ENCODE measurements at regions not wholly inside any gene's neighbourhood (a gene's known extent, or its start where the extent isn't known, plus 50 kb on each side); places are given as distances from the start of the nearest gene placed in this dataset.

- Histone ChIP-seq H3K27ac (ENCODE audit: low read depth in 1 of 2, low read length in 2 of 2) (no peak overlapping the region), H3K9me3 (replicated peaks in 1 of 2; ENCODE audit: control insufficient read depth in 1 of 2, insufficient read depth in 1 of 2, low read length in 2 of 2) (no peaks in the 10 kb centered on the region), H3K36me3 (replicated peaks in 1 of 2; ENCODE audit: control insufficient read depth in 1 of 2, insufficient read depth in 2 of 2, low read length in 2 of 2) (no peaks in the 10 kb centered on the region), H3K4me2 (replicated peaks; ENCODE audit: extremely low read depth, low read length, poor library complexity, severe bottlenecking) (no peak overlapping the region), H4K20me1 (ENCODE audit: insufficient read depth, low read length) (no peaks in the 10 kb centered on the region), H3K9ac (ENCODE audit: insufficient read depth, low read length, poor library complexity, severe bottlenecking) (no peak overlapping the region), H2AFZ (ENCODE audit: insufficient read depth, low read depth, low read length, poor library complexity, severe bottlenecking) (no peak overlapping the region), H3K27me3 (ENCODE audit: control insufficient read depth in 2 of 2, insufficient read depth in 2 of 2, low read length in 2 of 2) (no peaks in the 10 kb centered on the region), H3K4me1 (ENCODE audit: control insufficient read depth in 1 of 2, insufficient read depth in 2 of 2, low read length in 2 of 2) (no peaks in the 10 kb centered on the region), H3K4me3 (replicated peaks in 1 of 3; ENCODE audit: low read depth in 2 of 3, low read length in 3 of 3) (no peak overlapping the region), H3K79me2 (ENCODE audit: insufficient read depth, low read length) (no peaks in the 10 kb centered on the region)
- H3K27me3 Mint-ChIP-seq (ENCODE audit: low read depth in 3 of 3) = no peaks in the 10 kb centered on the region
- no peak for DNase-seq
- no peaks in the 10 kb centered on the region for H3K9me3 Mint-ChIP-seq
- TF ChIP-seq CTCF (IDR thresholded peaks at IDR 0.05) = no peak
- 88% methylated on average over 1 of the region's 2 CpGs for WGBS (ENCODE audit: insufficient coverage)
- intact Hi-C loops (cut with micrococcal nuclease) = no loop called here
- no peak overlapping the region for H3K27ac Mint-ChIP-seq
- no peaks in the 10 kb centered on the region for H3K36me3 Mint-ChIP-seq
- H3K4me1 Mint-ChIP-seq = no peaks in the 10 kb centered on the region
- H3K4me3 Mint-ChIP-seq = no peak overlapping the region
Observed at GRCh38 chr2:193690572-193690971, 1495.8 kb upstream of the TMEFF2 start.

GRCh38 chr2:193687195-193687594, 1492.5 kb upstream of the TMEFF2 start:
- Histone ChIP-seq H2AFZ (ENCODE audit: insufficient read depth, low read depth, low read length, poor library complexity, severe bottlenecking) (no peak overlapping the region), H3K27ac (ENCODE audit: low read depth in 1 of 2, low read length in 2 of 2) (no peak overlapping the region), H3K4me1 (ENCODE audit: control insufficient read depth in 1 of 2, insufficient read depth in 2 of 2, low read length in 2 of 2) (no peaks in the 10 kb centered on the region), H3K27me3 (ENCODE audit: control insufficient read depth in 2 of 2, insufficient read depth in 2 of 2, low read length in 2 of 2) (no peaks in the 10 kb centered on the region), H3K36me3 (replicated peaks in 1 of 2; ENCODE audit: control insufficient read depth in 1 of 2, insufficient read depth in 2 of 2, low read length in 2 of 2) (no peaks in the 10 kb centered on the region), H3K9ac (ENCODE audit: insufficient read depth, low read length, poor library complexity, severe bottlenecking) (no peak overlapping the region), H3K9me3 (replicated peaks in 1 of 2; ENCODE audit: control insufficient read depth in 1 of 2, insufficient read depth in 1 of 2, low read length in 2 of 2) (no peaks in the 10 kb centered on the region), H4K20me1 (ENCODE audit: insufficient read depth, low read length) (no peaks in the 10 kb centered on the region), H3K4me2 (replicated peaks; ENCODE audit: extremely low read depth, low read length, poor library complexity, severe bottlenecking) (no peak overlapping the region), H3K4me3 (replicated peaks in 1 of 3; ENCODE audit: low read depth in 2 of 3, low read length in 3 of 3) (no peak overlapping the region), H3K79me2 (ENCODE audit: insufficient read depth, low read length) (no peaks in the 10 kb centered on the region)
- Mint-ChIP-seq H3K27ac (no peak overlapping the region), H3K36me3 (no peaks in the 10 kb centered on the region), H3K27me3 (ENCODE audit: low read depth in 3 of 3) (no peaks in the 10 kb centered on the region), H3K4me1 (no peaks in the 10 kb centered on the region), H3K9me3 (peaks cover 0 to 4% (median 0%) of the 10 kb centered on the region in 7 donors), H3K4me3 (no peak overlapping the region)
- no peak for TF ChIP-seq CTCF (IDR thresholded peaks at IDR 0.05)
- DNase-seq = no peak
- 100% methylated on average over 1 of the region's 4 CpGs for WGBS (ENCODE audit: insufficient coverage)
- intact Hi-C loops (cut with micrococcal nuclease) = no loop called here

All from CD14-positive monocyte (primary cell).